Ishikawa (cell line): ENCODE measurements at regions not wholly inside any gene's neighbourhood (a gene's known extent, or its start where the extent isn't known, plus 50 kb on each side); places are given as distances from the start of the nearest gene placed in this dataset.

ENCODE experiments used
- CEBPB ChIP-seq: IDR thresholded peaks from 2 replicates; pipeline ENCODE4 v1.6.1; 2012
- MAX ChIP-seq: IDR thresholded peaks from 2 replicates; pipeline ENCODE4 v1.6.1; 2012
- REST ChIP-seq: IDR thresholded peaks from 2 replicates; pipeline ENCODE4 v1.6.1; 2012; ENCODE audit warnings: low read depth, mild to moderate bottlenecking

- TF ChIP-seq CEBPB (no peak), REST (no peak), MAX (no peak)
Observed at GRCh38 chr10:57579926-57580325, 687.8 kb downstream of the IPMK start.
